ENCODE measurements at regions not wholly inside any gene's neighbourhood (a gene's known extent, or its start where the extent isn't known, plus 50 kb on each side); places are given as distances from the start of the nearest gene placed in this dataset.
"Not testable (repeated sequence)": the region's sequence is repeated elsewhere in the genome, so short reads cannot be mapped to it uniquely, and the experiment has no call there.

- no peak for DNase-seq
These were observed 98.1 kb downstream of the NEDD1 start for GRCh38 chr12:97005174-97005573.

DNA sequence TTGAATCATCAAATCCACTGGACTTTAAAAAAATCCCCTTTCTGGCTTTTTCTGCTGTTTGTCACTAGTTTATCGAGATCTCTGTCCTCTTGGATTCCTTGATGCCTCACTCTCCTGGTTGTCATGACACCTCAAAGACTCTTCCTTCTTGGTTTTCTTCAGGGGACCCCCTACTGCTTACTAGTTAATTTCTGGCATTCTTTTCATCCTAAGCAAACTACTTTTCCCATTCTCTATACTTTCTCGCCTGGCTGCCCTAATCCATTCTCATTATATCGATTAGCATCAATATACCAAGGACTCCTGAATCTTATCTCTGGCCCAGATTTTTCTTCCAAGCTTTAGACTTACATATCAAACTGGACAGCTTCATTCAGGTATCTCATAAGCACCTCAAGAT, 98.6 kb downstream of the NEDD1 start:
- no peak for DNase-seq

DNA sequence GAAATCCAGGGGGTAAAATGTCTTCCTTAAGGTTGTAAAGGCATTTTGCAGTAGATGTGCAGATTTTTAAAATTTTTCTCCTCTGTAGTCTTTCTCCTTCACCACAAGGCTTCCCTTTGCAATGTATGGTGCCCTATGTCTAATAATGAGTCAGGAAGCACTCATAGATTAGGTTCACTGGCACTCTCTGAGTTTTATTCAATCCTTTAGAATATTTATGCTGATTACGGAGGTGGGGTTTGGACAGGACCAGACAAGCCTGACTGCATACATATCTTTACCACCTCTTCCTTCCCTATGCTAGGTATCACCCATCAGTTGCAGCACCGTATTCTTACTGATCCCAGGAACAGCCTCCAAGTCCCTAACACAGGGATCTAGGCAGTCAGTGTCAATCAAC, 99.5 kb downstream of the NEDD1 start:
- no peak for DNase-seq

DNA sequence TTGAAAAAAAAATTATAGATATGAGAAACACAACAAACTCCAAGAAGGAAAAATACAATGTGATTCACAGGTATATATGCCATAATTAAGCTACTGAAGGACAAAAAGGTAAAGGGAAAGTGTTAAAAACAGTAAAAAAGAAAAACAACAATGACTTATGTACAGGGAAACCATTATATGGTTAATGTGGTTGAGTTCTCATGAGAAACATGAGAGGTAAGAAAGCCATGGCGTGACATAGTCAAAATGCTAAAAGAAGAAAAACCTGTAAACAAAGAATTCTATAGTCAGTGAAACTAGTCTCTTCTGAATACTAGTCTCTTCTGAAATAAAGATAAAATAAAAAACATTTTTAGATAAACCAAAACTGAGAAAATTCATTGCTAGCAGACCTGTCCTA, 109.1 kb downstream of the NEDD1 start:
- no peak for DNase-seq

DNA sequence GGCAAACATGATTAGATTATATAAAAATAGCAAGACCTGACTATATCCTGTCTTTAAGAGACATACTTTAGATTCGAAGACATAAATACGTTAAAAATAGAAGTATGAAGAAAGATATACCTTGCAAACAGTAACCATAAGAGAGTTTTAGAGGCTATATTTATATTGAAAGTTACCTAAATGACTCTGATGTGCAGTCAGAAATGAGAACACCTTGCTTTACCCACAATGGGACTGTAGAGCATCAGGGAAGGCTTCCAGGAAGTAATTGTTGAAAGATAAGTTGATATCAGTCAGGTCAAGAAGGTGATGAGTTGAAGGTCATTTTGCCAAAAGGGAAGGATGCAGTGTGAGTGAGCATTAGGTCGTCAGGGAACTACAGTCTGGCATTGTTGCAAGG, 110.2 kb downstream of the NEDD1 start:
- DNase-seq: no peak

DNA sequence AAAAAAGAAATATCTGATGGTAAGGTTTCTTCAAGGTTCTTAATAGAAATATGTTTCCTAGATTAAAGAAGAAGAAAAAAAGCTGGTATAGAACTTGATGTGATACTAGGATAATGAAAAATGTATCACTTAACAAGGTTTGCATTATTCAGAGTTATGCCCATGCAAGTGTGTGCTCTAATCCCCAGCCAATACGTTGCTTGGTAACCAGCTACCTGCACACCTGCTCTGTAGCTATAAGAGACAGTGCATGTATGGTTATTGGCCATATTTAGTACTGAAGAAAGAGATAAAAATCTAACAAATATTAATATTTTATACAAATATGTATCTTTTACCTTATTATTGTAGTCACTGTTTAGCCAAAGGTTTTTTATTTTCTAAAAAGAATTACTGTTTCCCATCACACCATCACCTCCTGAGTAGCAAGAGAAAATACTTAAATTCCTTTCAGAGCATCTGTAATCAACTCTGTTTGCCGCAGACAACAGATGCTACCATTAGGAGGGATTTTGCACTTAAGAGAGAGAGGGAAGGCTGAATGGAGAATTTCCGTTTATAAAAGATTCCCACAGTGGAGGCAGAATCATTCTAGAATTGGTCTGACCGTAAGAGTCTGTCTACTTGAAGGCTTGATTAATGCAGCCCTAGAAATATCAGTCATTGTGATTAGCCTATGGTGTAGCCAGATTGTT, 115.6 kb downstream of the NEDD1 start:
- DNase-seq: no peak

DNA sequence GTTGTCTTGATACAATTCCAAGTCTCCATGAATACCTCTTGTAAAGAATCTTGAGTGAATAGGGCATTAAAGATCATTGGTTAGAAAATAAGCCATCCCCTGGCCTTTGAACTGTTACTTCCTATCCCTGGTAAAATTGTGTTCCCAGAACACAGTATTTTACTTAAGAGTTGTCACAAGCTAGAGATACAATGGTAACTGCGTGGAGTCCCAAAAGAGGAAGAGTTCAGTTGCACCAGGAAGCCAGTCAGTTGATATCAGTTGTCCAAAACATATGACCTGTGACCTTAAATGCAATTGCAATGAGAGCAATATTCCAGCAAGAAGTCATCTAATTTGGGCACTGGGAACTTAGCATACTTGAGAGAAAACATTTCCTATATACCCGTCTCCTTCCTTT, 117.3 kb downstream of the NEDD1 start:
- no peak for DNase-seq

- no peak for DNase-seq
These were observed 119.8 kb downstream of the NEDD1 start for GRCh38 chr12:97026901-97027300.

DNA sequence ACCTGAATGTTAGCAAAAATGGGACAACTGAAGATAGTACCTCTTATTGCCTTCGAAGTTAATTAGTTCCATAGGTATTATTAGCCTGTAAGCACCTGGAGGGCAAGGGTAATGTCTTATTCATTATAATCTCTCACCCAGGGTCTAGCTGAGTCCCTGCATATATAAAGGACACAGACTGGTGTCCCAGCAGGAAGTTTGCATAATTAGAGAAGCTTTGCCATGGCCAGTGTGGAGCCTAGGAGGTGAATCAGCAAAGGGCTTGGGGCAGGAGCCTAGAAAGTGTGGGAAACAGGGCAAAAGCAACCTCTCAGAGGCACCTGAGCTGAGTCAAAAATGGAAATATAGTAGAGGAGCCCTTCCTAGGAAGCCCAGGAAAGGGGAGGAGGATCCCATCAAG, 120.4 kb downstream of the NEDD1 start:
- DNase-seq: no peak

GRCh38 chr12:97038131-97038530, 131.1 kb downstream of the NEDD1 start:
- no peak for DNase-seq

DNA sequence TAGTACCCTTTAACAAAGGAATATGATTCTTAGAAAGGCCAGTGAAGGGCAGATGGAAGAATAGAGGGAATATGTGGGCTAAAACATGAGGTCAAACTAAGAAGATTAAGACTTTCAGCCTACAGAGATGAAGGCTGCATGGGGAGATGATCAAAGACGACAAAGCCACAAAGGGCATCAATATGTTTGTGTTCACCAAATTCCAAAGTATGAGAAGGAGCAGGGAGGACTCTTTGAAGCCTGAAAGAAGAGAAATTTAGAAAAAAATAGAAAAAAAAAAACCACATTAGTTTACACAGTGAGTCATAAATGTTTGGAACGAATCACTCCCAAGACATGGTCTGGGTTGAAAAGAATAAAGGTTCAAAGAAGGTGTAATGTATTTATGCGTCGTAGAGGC, 131.8 kb downstream of the NEDD1 start:
- DNase-seq: no peak

DNA sequence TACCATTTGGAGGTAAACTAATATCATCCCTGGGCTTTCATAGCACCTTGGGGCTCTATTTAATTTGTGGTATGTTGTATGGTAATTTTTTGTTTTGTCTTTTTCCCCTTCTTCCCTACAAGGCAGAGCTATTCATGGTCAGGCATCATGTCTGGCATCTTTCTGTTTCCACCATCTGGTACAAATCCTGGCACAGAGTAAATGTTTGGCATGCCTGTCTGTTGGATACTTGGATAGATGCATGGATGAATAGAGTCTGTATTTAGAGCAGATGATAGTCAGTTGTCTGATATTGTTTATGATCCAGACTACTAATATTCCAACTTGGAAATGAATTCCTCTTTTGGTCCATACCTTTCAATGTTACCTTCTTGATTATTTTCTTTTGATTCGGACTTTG, 139.8 kb downstream of the NEDD1 start:
- no peak for DNase-seq

DNA sequence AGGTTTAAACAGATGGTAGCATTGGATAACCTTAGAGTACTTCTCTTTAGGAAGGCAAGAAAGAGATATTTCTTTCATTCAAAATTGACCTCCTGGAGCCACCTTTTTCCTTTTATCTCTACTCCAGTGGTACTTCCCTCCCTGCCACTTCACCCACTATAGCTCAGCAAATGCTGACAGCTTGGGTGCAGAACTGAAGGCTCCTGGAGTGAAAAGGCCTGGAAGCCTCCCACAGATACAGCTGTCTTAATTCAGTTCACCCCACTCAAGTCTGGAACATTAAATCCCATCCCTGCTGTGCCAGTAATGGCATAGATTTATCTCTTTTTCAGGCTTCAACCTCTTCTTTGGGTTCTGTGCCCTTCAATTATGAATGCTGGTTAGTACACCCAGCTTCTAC, 140.3 kb downstream of the NEDD1 start:
- no peak for DNase-seq

- no peak for DNase-seq
These were observed 141.5 kb downstream of the NEDD1 start for GRCh38 chr12:97048421-97049035.

- DNase-seq: no peak
These were observed 143.5 kb downstream of the NEDD1 start for GRCh38 chr12:97050509-97050908.

- no peak for DNase-seq
These were observed 144.3 kb downstream of the NEDD1 start for GRCh38 chr12:97051341-97051740.

DNA sequence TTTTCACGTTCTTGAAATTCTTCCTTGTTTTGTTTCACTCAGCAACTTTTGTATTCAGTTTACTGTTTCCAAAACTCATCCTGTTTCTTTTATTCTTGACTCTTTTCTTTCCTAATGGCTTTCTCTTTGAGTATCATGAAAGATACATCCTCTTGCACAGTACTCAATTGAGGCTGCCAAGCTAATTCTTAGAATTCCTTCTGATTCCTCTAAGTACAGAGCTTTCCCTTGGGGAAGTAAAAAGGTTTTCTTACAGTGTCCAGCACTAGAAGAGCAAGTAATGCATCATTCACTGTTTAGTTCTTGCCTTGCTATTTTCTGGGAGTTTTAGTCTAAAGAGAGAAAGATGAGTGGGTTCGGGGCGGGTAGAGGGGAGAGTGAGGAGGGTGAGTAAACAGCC, 154.1 kb downstream of the NEDD1 start:
- no peak for DNase-seq

DNA sequence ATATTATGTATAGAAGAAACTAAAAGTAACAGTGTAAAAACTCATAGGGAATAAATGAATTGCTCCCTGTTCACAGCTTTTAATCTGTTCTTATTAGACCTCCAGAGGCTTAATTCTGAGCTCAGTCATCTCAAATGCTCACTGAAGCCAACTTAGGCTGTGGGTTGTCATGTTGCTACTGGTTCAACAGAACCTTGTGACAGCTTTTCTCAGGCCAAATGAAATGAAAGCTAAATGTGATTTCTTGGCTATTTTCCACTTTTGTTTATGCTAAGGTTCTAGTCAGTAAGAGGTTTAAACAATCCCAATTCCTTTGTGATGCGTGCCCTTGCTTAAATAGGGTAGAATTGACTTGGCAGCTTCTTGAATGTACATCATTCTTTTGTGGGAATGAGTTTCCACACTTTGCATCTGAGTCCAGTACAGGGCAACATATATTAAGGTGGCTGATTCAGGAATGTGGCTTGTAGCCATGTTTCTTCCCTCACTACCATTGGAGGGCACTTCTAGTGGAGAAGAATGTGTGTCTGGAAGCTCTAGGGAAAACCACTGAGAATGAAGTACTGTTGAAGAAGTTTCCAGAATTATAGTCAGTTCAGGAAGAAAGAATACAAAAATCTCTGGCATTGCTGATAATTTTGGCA, 156.4 kb downstream of the NEDD1 start:
- DNase-seq: no peak

- no peak for DNase-seq
These were observed 168.3 kb downstream of the NEDD1 start for GRCh38 chr12:97075161-97075933.

DNA sequence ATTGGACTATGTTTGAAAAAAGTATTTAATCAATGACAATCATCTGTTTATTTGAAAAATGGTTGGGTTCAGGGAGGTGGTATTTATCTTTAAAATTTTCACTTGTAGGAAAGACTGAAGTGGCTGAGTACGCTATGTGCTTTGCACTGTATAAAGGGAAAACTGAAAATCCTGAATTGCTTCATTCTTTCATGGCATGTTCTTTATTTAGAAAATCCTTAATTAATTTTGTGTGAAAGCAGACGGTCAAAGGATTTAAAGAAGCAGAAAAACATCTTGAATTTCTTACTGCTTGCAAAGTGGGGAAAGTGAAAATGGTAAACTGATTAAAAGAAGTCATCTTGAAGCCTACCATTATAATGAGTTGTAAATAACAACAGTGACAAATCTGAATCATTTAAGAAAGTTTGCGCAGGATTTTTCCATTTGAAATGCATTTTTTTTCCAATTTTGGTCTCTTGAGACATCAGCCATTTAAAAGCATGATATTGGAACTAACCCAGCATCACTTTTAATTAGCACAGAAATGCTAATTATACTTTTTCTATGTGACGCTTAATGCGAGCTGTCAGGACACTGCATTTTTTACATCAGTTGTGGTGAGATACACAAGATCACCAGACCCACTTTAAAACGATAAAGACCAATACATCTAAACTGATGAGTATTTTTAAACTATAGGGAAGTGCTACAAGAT, 169.0 kb downstream of the NEDD1 start:
- no peak for DNase-seq

DNA sequence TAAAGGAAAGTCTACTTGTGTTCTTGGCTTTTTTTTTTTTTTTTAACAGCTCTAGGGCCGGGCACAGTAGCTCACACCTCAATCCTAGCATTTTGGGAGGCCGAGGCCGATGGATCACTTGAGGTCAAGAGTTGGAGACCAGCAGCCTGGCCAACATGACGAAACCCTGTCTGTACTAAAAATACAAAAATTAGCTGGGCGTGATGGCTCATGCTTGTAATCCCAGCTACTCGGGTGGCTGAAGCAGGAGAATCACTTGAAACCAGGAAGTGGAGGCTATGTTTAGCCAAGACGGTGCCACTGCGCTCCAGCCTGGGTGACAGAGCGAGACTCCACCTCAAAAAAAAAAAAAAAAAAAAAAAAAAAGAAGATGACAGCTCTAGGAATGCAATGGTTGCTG, 169.9 kb downstream of the NEDD1 start:
- DNase-seq: not testable (repeated sequence)

DNA sequence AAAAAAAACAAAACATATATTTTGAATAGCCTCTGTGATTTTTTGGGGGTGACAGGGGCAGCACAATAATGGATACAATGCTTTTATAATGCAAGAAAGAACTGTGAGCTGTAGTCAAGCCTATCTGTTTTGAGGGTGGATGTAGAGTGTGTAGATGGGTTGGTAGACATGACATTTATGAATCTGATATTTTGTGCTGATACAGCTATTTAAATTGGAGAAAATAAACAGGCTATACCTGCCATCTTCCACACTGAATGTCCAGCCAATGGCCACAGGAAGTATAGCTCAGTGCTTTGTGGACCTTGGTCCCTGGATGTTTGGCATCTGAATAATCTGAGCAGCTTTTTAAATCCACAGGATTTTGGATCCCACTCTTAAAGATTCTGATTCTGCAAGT, 175.0 kb downstream of the NEDD1 start:
- no peak for DNase-seq

DNA sequence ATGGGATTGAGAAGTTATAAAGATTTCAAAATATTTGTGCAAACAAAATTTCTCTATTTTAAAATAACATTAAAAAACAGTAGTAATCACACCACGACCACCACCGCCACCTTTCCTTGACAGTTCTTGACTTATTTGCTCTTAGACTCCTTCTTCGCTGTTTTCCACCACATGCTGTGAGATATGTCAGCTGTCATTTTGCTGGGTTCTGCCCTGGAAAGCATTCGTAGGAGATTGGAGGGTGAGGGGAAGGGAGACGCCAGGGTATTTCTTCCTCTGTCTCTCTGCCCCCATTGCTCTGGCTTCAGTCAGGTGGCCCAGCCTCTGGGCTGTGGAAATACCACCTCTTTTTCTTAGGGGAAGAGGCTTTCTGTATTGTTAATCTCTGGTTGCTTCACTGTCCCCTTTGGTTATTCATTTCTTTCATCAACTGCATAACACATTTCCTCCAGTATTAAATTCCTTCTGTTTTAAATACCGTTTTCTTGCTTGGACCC, 186.2 kb downstream of the NEDD1 start:
- no peak for DNase-seq
